ENCODE measurements at regions not wholly inside any gene's neighbourhood (a gene's known extent, or its start where the extent isn't known, plus 50 kb on each side); places are given as distances from the start of the nearest gene placed in this dataset.

- no peak for DNase-seq
Observed at GRCh38 chr2:241943209-241943850, 73.8 kb downstream of the RTP5 start.

- no peak for DNase-seq
Observed at GRCh38 chr2:241943961-241944575, 74.5 kb downstream of the RTP5 start.

GRCh38 chr2:241944821-241945220 is 75.3 kb downstream of the RTP5 start:
- DNase-seq = no peak

- DNase-seq = no peak
Observed at GRCh38 chr2:241945311-241945710, 75.8 kb downstream of the RTP5 start.

- no peak for DNase-seq
Observed at GRCh38 chr2:241945803-241946202, 76.3 kb downstream of the RTP5 start.

- DNase-seq = no peak
Observed at GRCh38 chr2:241946306-241947003, 76.9 kb downstream of the RTP5 start.

- DNase-seq = no peak
Observed at GRCh38 chr2:241947004-241947350, 77.4 kb downstream of the RTP5 start.

GRCh38 chr2:241947401-241947800 is 77.9 kb downstream of the RTP5 start:
- no peak for DNase-seq

- no peak for DNase-seq
Observed at GRCh38 chr2:241947876-241948275, 78.3 kb downstream of the RTP5 start.

GRCh38 chr2:241948299-241948897 is 78.9 kb downstream of the RTP5 start:
- no peak for DNase-seq

GRCh38 chr2:241948901-241949735 is 79.6 kb downstream of the RTP5 start:
- DNase-seq = no peak

- no peak for DNase-seq
Observed at GRCh38 chr2:241949736-241950412, 80.3 kb downstream of the RTP5 start.

- no peak for DNase-seq
Observed at GRCh38 chr2:241950413-241951315, 81.1 kb downstream of the RTP5 start.

- DNase-seq = no peak
Observed at GRCh38 chr2:241951316-241951700, 81.8 kb downstream of the RTP5 start.

- no peak for DNase-seq
Observed at GRCh38 chr2:241951920-241952319, 82.4 kb downstream of the RTP5 start.

GRCh38 chr2:241952816-241953215 is 83.3 kb downstream of the RTP5 start:
- DNase-seq = no peak

- no peak for DNase-seq
Observed at GRCh38 chr2:241953324-241953928, 83.9 kb downstream of the RTP5 start.

- no peak for DNase-seq
Observed at GRCh38 chr2:241956521-241957110, 87.1 kb downstream of the RTP5 start.

- no peak for DNase-seq
Observed at GRCh38 chr2:241957276-241957675, 87.7 kb downstream of the RTP5 start.

- DNase-seq = no peak
Observed at GRCh38 chr2:241958818-241959545, 89.5 kb downstream of the RTP5 start.

All from NCI-H1048 (cell line).